Testis (tissue), 2 donors: ENCODE measurements at regions not wholly inside any gene's neighbourhood (a gene's known extent, or its start where the extent isn't known, plus 50 kb on each side); places are given as distances from the start of the nearest gene placed in this dataset.

Experiments used
- DNase-seq: peaks from one replicate; pipeline ENCODE4 v3.0.0-alpha.2; 2019
- H3K27ac ChIP-seq, 2 donors: fragments of 200-600 bp; sonication (generic); one replicate each; pipeline ENCODE4 v1.5.1; 2019
- H3K27me3 ChIP-seq: fragments of 200-600 bp; sonication (generic); one replicate; pipeline ENCODE4 v1.5.1; 2019
- H3K36me3 ChIP-seq: fragments of 200-600 bp; sonication (generic); one replicate; pipeline ENCODE4 v1.5.1; 2017; ENCODE audit warnings: low read depth; ENCODE audit errors: missing control alignments
- H3K4me1 ChIP-seq: fragments of 200-600 bp; sonication (generic); one replicate; pipeline ENCODE4 v1.5.1; 2019
- H3K4me3 ChIP-seq, 2 donors: fragments of 200-600 bp; sonication (generic); one replicate each; pipeline ENCODE4 v1.5.1; 2017 to 2019
- H3K9me3 ChIP-seq: fragments of 200-600 bp; sonication (generic); one replicate; pipeline ENCODE4 v1.5.1; 2017
- CTCF ChIP-seq, 3 experiments: fragments of 450-650 bp in 2 of 3; fragments of 200-600 bp in 1 of 3; sonication (generic) in 1 of 3; IDR thresholded peaks; one replicate each; pipeline ENCODE4 v1.5.1; 2016 to 2019; ENCODE audit warnings: antibody characterized with exemption in 3 of 3, mild to moderate bottlenecking in 2 of 3, moderate library complexity in 1 of 3
- POLR2A ChIP-seq: fragments of 450-650 bp; IDR thresholded peaks from one replicate; pipeline ENCODE4 v1.6.1; 2017; ENCODE audit warnings: antibody characterized with exemption, mild to moderate bottlenecking, moderate library complexity
- WGBS, 2 donors: methylation state at CpG; one replicate each; pipeline ENCODE4 v1.1.5; 2018; 5-methylcytosine and 5-hydroxymethylcytosine counted together
- intact Hi-C: fragments of 100-400 bp; cut with DNase I; formaldehyde crosslinking; loops from one replicate; pipeline ENCODE4 v1.15.1; 2023; ENCODE audit warnings: low total_unique reads
- small RNA-seq, 2 donors: library from RNA; depleted of rRNA; stranded (forward); fragments of <200 nt; gene quantifications; one replicate each; pipeline ENCODE3, GENCODE V24; 2016

- Histone ChIP-seq H3K4me1 (no peaks in the 10 kb centered on the region), H3K4me3 (no peak overlapping the region), H3K36me3 (no peaks in the 10 kb centered on the region), H3K27me3 (no peaks in the 10 kb centered on the region), H3K27ac (no peak overlapping the region), H3K9me3 (no peaks in the 10 kb centered on the region)
- no peak for DNase-seq
- WGBS, 2 donors = 18 to 33% methylated on average over 1 of the region's 1 CpG
- TF ChIP-seq CTCF (IDR thresholded peaks at IDR 0.05) = no peak
- intact Hi-C loops = no loop called here
Observed at GRCh38 chr4:134278675-134279074, 77.1 kb upstream of the PABPC4L start.

GRCh38 chr4:134276476-134276875 is 74.9 kb upstream of the PABPC4L start:
- Histone ChIP-seq H3K36me3 (no peaks in the 10 kb centered on the region), H3K27ac (no peak overlapping the region), H3K27me3 (no peaks in the 10 kb centered on the region), H3K4me1 (no peaks in the 10 kb centered on the region), H3K4me3 (no peak overlapping the region), H3K9me3 (no peaks in the 10 kb centered on the region)
- WGBS, 2 donors = 62 to 71% methylated on average over 2 of the region's 2 CpGs
- DNase-seq = no peak
- TF ChIP-seq POLR2A = no peak
- intact Hi-C loops = no loop called here

GRCh38 chr4:134260126-134260525 is 58.5 kb upstream of the PABPC4L start:
- TF ChIP-seq POLR2A (no peak), CTCF (IDR thresholded peaks at IDR 0.05) (no peak)
- H3K4me1 ChIP-seq = no peaks in the 10 kb centered on the region
- intact Hi-C loops = no loop called here
- no peak for DNase-seq
- H3K36me3 ChIP-seq = no peaks in the 10 kb centered on the region
- H3K27me3 ChIP-seq = no peaks in the 10 kb centered on the region
- no peak overlapping the region for H3K4me3 ChIP-seq
- no peak overlapping the region for H3K27ac ChIP-seq
- no peaks in the 10 kb centered on the region for H3K9me3 ChIP-seq
- WGBS, 2 donors = 92 to 95% methylated on average over 1 of the region's 1 CpG

Small RNAs in the stretch of these regions (small RNA-seq; reads per million reads assigned to genes)
- gene AC104619.4 (0 reads per million in 2 donors), gene RF00026 (0 reads per million in 2 donors)
